ENCODE measurements at regions not wholly inside any gene's neighbourhood (a gene's known extent, or its start where the extent isn't known, plus 50 kb on each side); places are given as distances from the start of the nearest gene placed in this dataset.

GRCh38 chr3:42012935-42013690 is 51.2 kb upstream of the ULK4 start:
- peaks cover 8% of the 10 kb centered on the region for H3K4me1 ChIP-seq
- DNase-seq = peak; percentile 83
- H3K4me3 ChIP-seq = peak overlapping the region; percentile 57
- peak overlapping the region; percentile 96 for H3K27ac ChIP-seq
- intact Hi-C loops (cut with DNase I) = loop anchor here (5.0 kb wide), 1 partner anchor 84 kb away; no protein-coding TSS in a partner anchor
- no peaks in the 10 kb centered on the region for H3K36me3 ChIP-seq
- TF ChIP-seq, protein P1, sequence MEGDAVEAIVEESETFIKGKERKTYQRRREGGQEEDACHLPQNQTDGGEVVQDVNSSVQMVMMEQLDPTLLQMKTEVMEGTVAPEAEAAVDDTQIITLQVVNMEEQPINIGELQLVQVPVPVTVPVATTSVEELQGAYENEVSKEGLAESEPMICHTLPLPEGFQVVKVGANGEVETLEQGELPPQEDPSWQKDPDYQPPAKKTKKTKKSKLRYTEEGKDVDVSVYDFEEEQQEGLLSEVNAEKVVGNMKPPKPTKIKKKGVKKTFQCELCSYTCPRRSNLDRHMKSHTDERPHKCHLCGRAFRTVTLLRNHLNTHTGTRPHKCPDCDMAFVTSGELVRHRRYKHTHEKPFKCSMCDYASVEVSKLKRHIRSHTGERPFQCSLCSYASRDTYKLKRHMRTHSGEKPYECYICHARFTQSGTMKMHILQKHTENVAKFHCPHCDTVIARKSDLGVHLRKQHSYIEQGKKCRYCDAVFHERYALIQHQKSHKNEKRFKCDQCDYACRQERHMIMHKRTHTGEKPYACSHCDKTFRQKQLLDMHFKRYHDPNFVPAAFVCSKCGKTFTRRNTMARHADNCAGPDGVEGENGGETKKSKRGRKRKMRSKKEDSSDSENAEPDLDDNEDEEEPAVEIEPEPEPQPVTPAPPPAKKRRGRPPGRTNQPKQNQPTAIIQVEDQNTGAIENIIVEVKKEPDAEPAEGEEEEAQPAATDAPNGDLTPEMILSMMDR (IDR thresholded peaks at IDR 0.05) = no peak
- no peaks in the 10 kb centered on the region for H3K27me3 ChIP-seq
- peak overlapping the region; percentile 89 to 99 for H3K9ac ChIP-seq (ENCODE audit: low read depth in 2 of 2, low read length in 2 of 2)
- no peaks in the 10 kb centered on the region for H3K9me3 ChIP-seq

DNA sequence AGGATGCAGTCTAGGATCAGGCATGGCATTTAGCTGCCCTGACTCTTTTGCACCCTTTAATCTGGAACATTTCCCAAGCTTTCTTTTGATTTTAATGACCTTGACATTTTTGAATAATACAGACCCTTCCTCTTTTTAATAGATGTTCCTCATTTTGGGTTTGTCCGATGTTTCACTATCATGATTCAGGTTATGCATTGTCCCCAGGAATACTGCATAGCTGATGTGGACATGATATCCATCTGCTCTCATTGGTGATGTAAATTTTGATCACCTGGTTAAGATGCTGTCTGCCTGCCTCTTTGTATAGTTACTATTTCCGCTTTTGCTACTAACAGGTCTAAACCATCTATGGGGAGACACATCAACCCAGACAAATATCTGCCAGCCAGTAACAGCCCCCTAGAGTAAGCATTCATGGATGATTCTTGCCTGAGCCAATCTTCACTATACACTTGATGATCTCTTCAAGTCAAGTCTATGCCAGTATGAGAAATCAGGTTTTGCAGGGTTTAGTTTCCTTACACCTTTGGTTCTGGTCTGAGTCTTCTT is 50.6 kb upstream of the ULK4 start:
- intact Hi-C loops (cut with DNase I) = loop anchor here (5.0 kb wide), 1 partner anchor 85 kb away; no protein-coding TSS in a partner anchor
- no peak for DNase-seq
- TF ChIP-seq, protein P1 (IDR thresholded peaks at IDR 0.05) = no peak
- no peaks in the 10 kb centered on the region for H3K36me3 ChIP-seq
- H3K9me3 ChIP-seq = no peaks in the 10 kb centered on the region
- H3K9ac ChIP-seq (ENCODE audit: low read depth in 2 of 2, low read length in 2 of 2) = peak overlapping the region in 1 of 2 donors; percentile 89
- H3K4me3 ChIP-seq = no peak overlapping the region
- peak overlapping the region; percentile 96 for H3K27ac ChIP-seq
- no peaks in the 10 kb centered on the region for H3K27me3 ChIP-seq
- peaks cover 8% of the 10 kb centered on the region for H3K4me1 ChIP-seq
